GM23338 (cell line): ENCODE measurements at regions not wholly inside any gene's neighbourhood (a gene's known extent, or its start where the extent isn't known, plus 50 kb on each side); places are given as distances from the start of the nearest gene placed in this dataset.

Source experiments
- ATAC-seq: fragments of 200-7000 bp; cut with Tn5 transposase; 3 replicates; pipeline ENCODE4 v1.9.1; 2020
- DNase-seq: peaks from one replicate; pipeline ENCODE4 v3.0.0-alpha.2; 2015; ENCODE audit warnings: low spot score
- H2AFZ ChIP-seq: fragments of 200-600 bp; sonication (generic); 2 replicates; pipeline ENCODE4 v1.8.0; 2016; ENCODE audit warnings: antibody characterized with exemption, mild to moderate bottlenecking, moderate library complexity
- H3F3A ChIP-seq: fragments of 200-600 bp; sonication (generic); replicated peaks from 2 replicates; pipeline ENCODE4 v1.8.0; 2017; ENCODE audit warnings: antibody characterized with exemption, mixed run types, low read depth
- H3K27ac ChIP-seq: fragments of 200-600 bp; sonication (generic); 2 replicates; pipeline ENCODE4 v1.6.1; 2016; ENCODE audit warnings: low read depth
- H3K27me3 ChIP-seq: fragments of 200-600 bp; sonication (generic); 2 replicates; pipeline ENCODE4 v1.8.0; 2016; ENCODE audit warnings: mild to moderate bottlenecking, mixed run types, moderate library complexity; ENCODE audit not compliant: insufficient read depth
- H3K36me3 ChIP-seq: fragments of 200-600 bp; sonication (generic); 2 replicates; pipeline ENCODE4 v1.8.0; 2016; ENCODE audit warnings: mild to moderate bottlenecking; ENCODE audit not compliant: insufficient read depth
- H3K4me1 ChIP-seq: fragments of 200-600 bp; sonication (generic); 2 replicates; pipeline ENCODE4 v1.8.0; 2016; ENCODE audit warnings: mild to moderate bottlenecking, moderate library complexity; ENCODE audit not compliant: insufficient read depth
- H3K4me2 ChIP-seq: fragments of 200-600 bp; sonication (generic); 2 replicates; pipeline ENCODE4 v1.7.1; 2017; ENCODE audit warnings: mixed run types
- H3K4me3 ChIP-seq: fragments of 200-600 bp; sonication (generic); 2 replicates; pipeline ENCODE4 v1.6.1; 2016; ENCODE audit warnings: mixed run types
- H3K79me2 ChIP-seq: fragments of 200-600 bp; sonication (generic); replicated peaks from 2 replicates; pipeline ENCODE4 v1.8.0; 2017; ENCODE audit warnings: mild to moderate bottlenecking; ENCODE audit not compliant: insufficient read depth
- H3K9me2 ChIP-seq: fragments of 200-600 bp; sonication (generic); 2 replicates; pipeline ENCODE4 v1.8.0; 2017; ENCODE audit not compliant: insufficient read depth
- H4K20me1 ChIP-seq: fragments of 200-600 bp; sonication (generic); replicated peaks from 2 replicates; pipeline ENCODE4 v1.8.0; 2017; ENCODE audit warnings: mild to moderate bottlenecking; ENCODE audit not compliant: insufficient read depth
- H3K27ac Mint-ChIP-seq: 2 replicates; pipeline ENCODE4 v1.8.0; 2020; ENCODE audit warnings: inconsistent platforms, mild to moderate bottlenecking, moderate library complexity, mixed read lengths
- H3K27me3 Mint-ChIP-seq: 3 replicates; pipeline ENCODE4 v1.8.0; 2022; ENCODE audit warnings: low read depth, mild to moderate bottlenecking, moderate library complexity, mixed read lengths, inconsistent platforms; ENCODE audit not compliant: insufficient read depth, poor library complexity
- H3K36me3 Mint-ChIP-seq: 3 replicates; pipeline ENCODE4 v1.8.0; 2021; ENCODE audit warnings: low read depth, mild to moderate bottlenecking, inconsistent platforms, moderate library complexity, mixed read lengths
- H3K4me1 Mint-ChIP-seq: 3 replicates; pipeline ENCODE4 v1.8.0; 2020; ENCODE audit warnings: mild to moderate bottlenecking, inconsistent platforms, mixed read lengths
- H3K4me3 Mint-ChIP-seq: 3 replicates; pipeline ENCODE4 v1.8.0; 2021; ENCODE audit warnings: moderate library complexity, mild to moderate bottlenecking, inconsistent platforms, mixed read lengths
- H3K9me3 Mint-ChIP-seq: 3 replicates; pipeline ENCODE4 v1.8.0; 2020; ENCODE audit warnings: moderate library complexity, mild to moderate bottlenecking, inconsistent platforms, mixed read lengths
- CREB1 ChIP-seq: fragments of 250-450 bp; sonication (Bioruptor Pico); IDR thresholded peaks from 2 replicates; pipeline ENCODE4 v1.5.0; 2020; ENCODE audit warnings: low read depth, mild to moderate bottlenecking, moderate library complexity
- CTCF ChIP-seq, 2 experiments: fragments of 200-600 bp in 1 of 2; sonication (generic) in 1 of 2; conservative IDR thresholded peaks; 2 replicates each; pipeline versions ENCODE4 v1.5.1 to v1.6.1; 2016 to 2017; ENCODE audit warnings: antibody characterized with exemption in 2 of 2, low read depth in 2 of 2, mild to moderate bottlenecking in 2 of 2, moderate library complexity in 1 of 2
- ETS1 ChIP-seq: IDR thresholded peaks from 2 replicates; pipeline ENCODE4 v1.6.1; 2016; ENCODE audit warnings: antibody characterized with exemption
- EZH2 ChIP-seq: fragments of 200-600 bp; sonication (generic); IDR thresholded peaks from one replicate; pipeline ENCODE4 v1.8.0; 2017; ENCODE audit warnings: antibody characterized with exemption, mild to moderate bottlenecking, low read depth; ENCODE audit not compliant: unreplicated experiment
- EZH2phosphoT487 ChIP-seq: fragments of 200-600 bp; sonication (generic); IDR thresholded peaks from one replicate; pipeline ENCODE4 v1.8.1; 2018; ENCODE audit warnings: antibody characterized with exemption; ENCODE audit not compliant: unreplicated experiment
- JUNB ChIP-seq: IDR thresholded peaks from one replicate; pipeline ENCODE4 v1.6.1; 2016; ENCODE audit warnings: antibody characterized with exemption; ENCODE audit not compliant: unreplicated experiment
- NANOG ChIP-seq: IDR thresholded peaks from 2 replicates; pipeline ENCODE4 v1.6.1; 2016; ENCODE audit warnings: antibody characterized with exemption, borderline replicate concordance
- POLR2AphosphoS5 ChIP-seq: IDR thresholded peaks from 2 replicates; pipeline ENCODE4 v1.6.1; 2016; ENCODE audit warnings: antibody characterized with exemption, low read depth
- REST ChIP-seq: IDR thresholded peaks from one replicate; pipeline ENCODE4 v1.6.1; 2018; ENCODE audit warnings: antibody characterized with exemption; ENCODE audit not compliant: unreplicated experiment
- STAT1 ChIP-seq: IDR thresholded peaks from one replicate; pipeline ENCODE4 v1.6.1; 2016; ENCODE audit warnings: antibody characterized with exemption; ENCODE audit not compliant: unreplicated experiment
- ZNF114 ChIP-seq: fragments of 250-450 bp; sonication (Bioruptor Pico); IDR thresholded peaks from 2 replicates; pipeline ENCODE4 v1.5.0; 2020; ENCODE audit warnings: mild to moderate bottlenecking, moderate library complexity
- ZNF331 ChIP-seq: fragments of 250-450 bp; sonication (Bioruptor Pico); IDR thresholded peaks from 2 replicates; pipeline ENCODE4 v1.5.0; 2020; ENCODE audit warnings: low read depth, mild to moderate bottlenecking, moderate library complexity
- ZNF462 ChIP-seq: fragments of 250-450 bp; sonication (Bioruptor Pico); IDR thresholded peaks from 2 replicates; pipeline ENCODE4 v1.5.0; 2020; ENCODE audit warnings: mild to moderate bottlenecking, moderate library complexity

- H3K27ac Mint-ChIP-seq = no peak overlapping the region
- no peak overlapping the region for H2AFZ ChIP-seq
- H3K27ac ChIP-seq = no peak overlapping the region
- H3K4me1 ChIP-seq = peaks cover 23% of the 10 kb centered on the region
- DNase-seq (no peak), ATAC-seq (no peak)
- no peaks in the 10 kb centered on the region for H3K27me3 ChIP-seq
- H3K9me3 Mint-ChIP-seq = no peaks in the 10 kb centered on the region
- no peaks in the 10 kb centered on the region for H3K9me2 ChIP-seq
- H3K4me3 ChIP-seq = no peak overlapping the region
- H3K36me3 ChIP-seq = no peaks in the 10 kb centered on the region
- TF ChIP-seq EZH2phosphoT487 (no peak), ZNF331 (CRISPR knock-in tag) (no peak), JUNB (no peak), ETS1 (no peak), ZNF114 (CRISPR knock-in tag) (no peak), CTCF (conservative IDR thresholded peaks at IDR 0.05; ENCODE audit: low read depth in 2 of 2) (no peak), STAT1 (no peak), EZH2 (no peak), NANOG (no peak), ZNF462 (CRISPR knock-in tag) (no peak), POLR2AphosphoS5 (no peak), CREB1 (CRISPR knock-in tag) (no peak), REST (no peak)
- H3K79me2 ChIP-seq = peaks cover 55% of the 10 kb centered on the region
- peaks cover 45% of the 10 kb centered on the region for H3K4me1 Mint-ChIP-seq
- H3K36me3 Mint-ChIP-seq = peaks cover 36% of the 10 kb centered on the region
- peaks cover 10% of the 10 kb centered on the region for H4K20me1 ChIP-seq
- H3F3A ChIP-seq = no peaks in the 10 kb centered on the region
- no peak overlapping the region for H3K4me2 ChIP-seq
- no peak overlapping the region for H3K4me3 Mint-ChIP-seq
- H3K27me3 Mint-ChIP-seq = peaks cover 6% of the 10 kb centered on the region
These were observed 279.2 kb downstream of the SOX4 start for GRCh38 chr6:21872749-21873148.
